Esophagus muscularis mucosa (tissue), 4 donors: ENCODE measurements at regions not wholly inside any gene's neighbourhood (a gene's known extent, or its start where the extent isn't known, plus 50 kb on each side); places are given as distances from the start of the nearest gene placed in this dataset.

Source experiments
- DNase-seq: peaks from one replicate; pipeline ENCODE4 v3.0.0-alpha.2; 2017; ENCODE audit errors: extremely low spot score
- H3K27ac ChIP-seq, 4 donors: fragments of 200-600 bp; sonication (generic); replicated peaks in 1 of 4; 1 replicate in 3 of 4; 2 replicates in 1 of 4; pipeline ENCODE4 v1.5.1; 2016 to 2019; ENCODE audit warnings: mild to moderate bottlenecking in 1 of 4
- H3K27me3 ChIP-seq, 4 donors: fragments of 200-600 bp; sonication (generic); one replicate each; pipeline versions ENCODE4 v1.5.1 to v1.6.0; 2016 to 2019
- H3K36me3 ChIP-seq, 4 donors: fragments of 200-600 bp; sonication (generic); one replicate each; pipeline ENCODE4 v1.5.1; 2016 to 2019
- H3K4me1 ChIP-seq, 4 donors: fragments of 200-600 bp; sonication (generic); one replicate each; pipeline ENCODE4 v1.5.1; 2016 to 2019
- H3K4me3 ChIP-seq, 4 donors: fragments of 200-600 bp; sonication (generic); 1 replicate in 2 of 4; 2 replicates in 2 of 4; pipeline ENCODE4 v1.5.1; 2016 to 2019; ENCODE audit warnings: mild to moderate bottlenecking in 4 of 4, moderate library complexity in 1 of 4
- H3K9me3 ChIP-seq, 4 donors: fragments of 200-600 bp; sonication (generic); 1 replicate in 3 of 4; 2 replicates in 1 of 4; pipeline ENCODE4 v1.5.1; 2016 to 2019
- EP300 ChIP-seq: sonication (generic); formaldehyde crosslinking; IDR thresholded peaks from one replicate; pipeline ENCODE4 v1.6.1; 2017; ENCODE audit warnings: antibody characterized with exemption
- POLR2A ChIP-seq: fragments of 450-650 bp; IDR thresholded peaks from one replicate; pipeline ENCODE4 v1.6.1; 2017; ENCODE audit warnings: antibody characterized with exemption, moderate library complexity, mild to moderate bottlenecking, low read depth
- POLR2AphosphoS5 ChIP-seq, 2 donors: sonication (generic); formaldehyde crosslinking; IDR thresholded peaks; one replicate each; pipeline ENCODE4 v1.6.1; 2017; ENCODE audit warnings: antibody characterized with exemption in 2 of 2
- WGBS: methylation state at CpG from one replicate; pipeline ENCODE4 v1.1.5; 2018; 5-methylcytosine and 5-hydroxymethylcytosine counted together
- intact Hi-C: fragments of 100-400 bp; cut with DNase I; formaldehyde crosslinking; loops from one replicate; pipeline ENCODE4 v1.15.1; 2023
- TF ChIP-seq, protein P1 (sequence below), 3 experiments: fragments of 200-600 bp in 2 of 3; fragments of 450-650 bp in 1 of 3; sonication (generic) in 2 of 3; IDR thresholded peaks; one replicate each; pipeline ENCODE4 v1.5.1; 2017 to 2019; ENCODE audit warnings: antibody characterized with exemption in 3 of 3, mild to moderate bottlenecking in 2 of 3, moderate library complexity in 1 of 3

DNA sequence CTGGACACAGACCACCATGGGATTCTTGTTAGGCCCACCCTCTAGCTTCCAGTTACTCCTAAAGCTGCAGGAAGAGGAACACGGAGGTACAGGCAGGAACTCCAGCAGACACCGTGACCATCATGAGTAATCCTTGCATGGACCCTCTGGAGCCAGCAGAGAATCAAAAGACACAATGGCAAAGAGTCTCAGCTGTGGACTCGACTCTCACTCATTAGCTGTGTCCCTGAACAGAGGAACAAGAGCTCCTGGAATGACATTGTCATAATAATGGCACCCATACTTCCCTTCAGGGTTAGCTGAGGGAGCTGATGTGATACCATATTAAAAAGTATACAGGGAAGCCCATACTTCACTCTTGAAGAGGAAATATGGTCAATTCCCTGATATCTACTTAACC lies 176.3 kb upstream of the ASIC2 start:
- DNase-seq = no peak
- 70% methylated on average over 3 of the region's 3 CpGs for WGBS
- Histone ChIP-seq H3K36me3 (no peaks in the 10 kb centered on the region), H3K4me3 (no peak overlapping the region), H3K27ac (no peak overlapping the region), H3K27me3 (no peaks in the 10 kb centered on the region), H3K9me3 (peaks cover 0 to 8% (median 0%) of the 10 kb centered on the region in 4 donors), H3K4me1 (peaks cover 0 to 5% (median 0%) of the 10 kb centered on the region in 4 donors)
- intact Hi-C loops = no loop called here
- no peak for TF ChIP-seq POLR2AphosphoS5 (IDR thresholded peaks at IDR 0.05)
- no peak for TF ChIP-seq EP300
- TF ChIP-seq POLR2A = no peak
- TF ChIP-seq, protein P1, sequence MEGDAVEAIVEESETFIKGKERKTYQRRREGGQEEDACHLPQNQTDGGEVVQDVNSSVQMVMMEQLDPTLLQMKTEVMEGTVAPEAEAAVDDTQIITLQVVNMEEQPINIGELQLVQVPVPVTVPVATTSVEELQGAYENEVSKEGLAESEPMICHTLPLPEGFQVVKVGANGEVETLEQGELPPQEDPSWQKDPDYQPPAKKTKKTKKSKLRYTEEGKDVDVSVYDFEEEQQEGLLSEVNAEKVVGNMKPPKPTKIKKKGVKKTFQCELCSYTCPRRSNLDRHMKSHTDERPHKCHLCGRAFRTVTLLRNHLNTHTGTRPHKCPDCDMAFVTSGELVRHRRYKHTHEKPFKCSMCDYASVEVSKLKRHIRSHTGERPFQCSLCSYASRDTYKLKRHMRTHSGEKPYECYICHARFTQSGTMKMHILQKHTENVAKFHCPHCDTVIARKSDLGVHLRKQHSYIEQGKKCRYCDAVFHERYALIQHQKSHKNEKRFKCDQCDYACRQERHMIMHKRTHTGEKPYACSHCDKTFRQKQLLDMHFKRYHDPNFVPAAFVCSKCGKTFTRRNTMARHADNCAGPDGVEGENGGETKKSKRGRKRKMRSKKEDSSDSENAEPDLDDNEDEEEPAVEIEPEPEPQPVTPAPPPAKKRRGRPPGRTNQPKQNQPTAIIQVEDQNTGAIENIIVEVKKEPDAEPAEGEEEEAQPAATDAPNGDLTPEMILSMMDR (IDR thresholded peaks at IDR 0.05) = no peak

DNA sequence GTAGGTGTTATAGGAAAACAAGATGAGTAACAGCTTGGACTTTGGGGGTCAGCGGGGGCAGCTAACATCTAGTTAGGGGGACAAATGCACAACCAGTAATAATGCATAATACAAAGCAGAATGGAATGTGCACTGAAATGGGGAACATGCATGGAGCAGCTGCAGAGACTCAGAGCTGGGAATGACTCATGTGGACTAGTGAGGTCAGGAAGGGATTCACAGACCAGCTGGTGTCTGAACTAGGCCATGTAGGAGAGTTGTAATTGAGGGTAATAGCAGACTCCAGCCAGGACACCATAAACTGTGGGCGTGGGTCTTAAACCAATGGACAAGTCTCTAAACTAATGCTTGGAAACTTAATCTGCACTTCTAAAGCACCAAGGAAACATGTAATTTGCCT lies 176.8 kb upstream of the ASIC2 start:
- H3K4me1 ChIP-seq = peaks cover 0 to 5% (median 0%) of the 10 kb centered on the region in 4 donors
- no peaks in the 10 kb centered on the region for H3K36me3 ChIP-seq
- TF ChIP-seq POLR2AphosphoS5 (IDR thresholded peaks at IDR 0.05) = peak in 1 of 2 donors; percentile 10
- no peak for TF ChIP-seq EP300
- TF ChIP-seq, protein P1 (IDR thresholded peaks at IDR 0.05) = no peak
- no peak for TF ChIP-seq POLR2A
- peaks cover 0 to 8% (median 0%) of the 10 kb centered on the region in 4 donors for H3K9me3 ChIP-seq
- H3K4me3 ChIP-seq = no peak overlapping the region
- no peak overlapping the region for H3K27ac ChIP-seq
- no peak for DNase-seq
- intact Hi-C loops = no loop called here
- H3K27me3 ChIP-seq = no peaks in the 10 kb centered on the region
- WGBS = 49% methylated on average over 2 of the region's 2 CpGs

DNA sequence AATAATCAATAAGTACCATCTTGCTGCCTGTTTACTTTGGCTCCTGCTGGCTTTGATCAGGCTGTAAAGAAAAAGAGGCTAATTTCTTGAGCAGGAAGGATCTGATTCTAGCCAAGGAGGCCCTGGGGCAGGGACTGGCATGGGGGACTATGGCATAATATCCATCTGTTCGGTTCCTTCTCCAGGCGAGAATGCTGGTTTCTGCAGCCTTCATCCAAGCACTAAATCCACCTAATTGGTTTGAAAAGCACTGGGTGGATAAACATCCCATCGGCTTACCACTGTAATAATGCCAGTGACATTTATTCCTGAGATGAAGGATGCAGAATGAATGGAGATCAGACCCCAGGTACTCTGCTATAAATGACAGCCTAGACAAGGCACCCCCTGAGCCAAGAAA lies 180.0 kb upstream of the ASIC2 start:
- H3K36me3 ChIP-seq = no peaks in the 10 kb centered on the region
- intact Hi-C loops = no loop called here
- no peak for DNase-seq
- peaks cover 0 to 4% (median 0%) of the 10 kb centered on the region in 4 donors for H3K27me3 ChIP-seq
- peaks cover 0 to 5% (median 0%) of the 10 kb centered on the region in 4 donors for H3K4me1 ChIP-seq
- H3K4me3 ChIP-seq = no peak overlapping the region
- no peak overlapping the region for H3K27ac ChIP-seq
- H3K9me3 ChIP-seq = no peaks in the 10 kb centered on the region
- 89% methylated on average over 3 of the region's 3 CpGs for WGBS
- TF ChIP-seq, protein P1 (IDR thresholded peaks at IDR 0.05) = no peak
- TF ChIP-seq POLR2A (no peak), POLR2AphosphoS5 (IDR thresholded peaks at IDR 0.05) (no peak), EP300 (no peak)

DNA sequence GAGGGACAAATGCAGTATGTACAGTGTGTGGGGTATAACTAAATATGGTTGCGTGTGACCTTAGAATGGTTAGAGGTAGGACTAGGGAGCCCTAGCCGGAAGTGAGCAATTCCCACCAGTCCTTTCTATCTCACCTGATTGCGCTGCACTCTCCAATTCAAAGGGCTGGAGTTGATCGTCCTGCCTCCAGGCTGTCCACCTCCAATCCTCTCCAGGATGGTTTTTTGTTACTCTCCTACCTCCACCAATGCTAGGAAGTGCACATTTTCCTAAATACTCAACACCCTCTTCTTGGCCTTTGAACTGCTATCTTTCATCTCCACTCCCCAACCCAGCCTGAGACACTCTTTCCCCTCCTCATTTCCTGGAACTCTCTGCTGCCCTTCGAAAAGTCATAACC lies 181.7 kb upstream of the ASIC2 start:
- TF ChIP-seq POLR2AphosphoS5 (IDR thresholded peaks at IDR 0.05) (no peak), POLR2A (no peak), EP300 (no peak)
- TF ChIP-seq, protein P1 (IDR thresholded peaks at IDR 0.05) = no peak
- no peak overlapping the region for H3K27ac ChIP-seq
- H3K4me1 ChIP-seq = no peaks in the 10 kb centered on the region
- no peak overlapping the region for H3K4me3 ChIP-seq
- no peaks in the 10 kb centered on the region for H3K9me3 ChIP-seq
- H3K36me3 ChIP-seq = no peaks in the 10 kb centered on the region
- H3K27me3 ChIP-seq = peaks cover 0 to 11% (median 0%) of the 10 kb centered on the region in 4 donors
- no peak for DNase-seq
- intact Hi-C loops = no loop called here
- WGBS = 75% methylated on average over 5 of the region's 5 CpGs

DNA sequence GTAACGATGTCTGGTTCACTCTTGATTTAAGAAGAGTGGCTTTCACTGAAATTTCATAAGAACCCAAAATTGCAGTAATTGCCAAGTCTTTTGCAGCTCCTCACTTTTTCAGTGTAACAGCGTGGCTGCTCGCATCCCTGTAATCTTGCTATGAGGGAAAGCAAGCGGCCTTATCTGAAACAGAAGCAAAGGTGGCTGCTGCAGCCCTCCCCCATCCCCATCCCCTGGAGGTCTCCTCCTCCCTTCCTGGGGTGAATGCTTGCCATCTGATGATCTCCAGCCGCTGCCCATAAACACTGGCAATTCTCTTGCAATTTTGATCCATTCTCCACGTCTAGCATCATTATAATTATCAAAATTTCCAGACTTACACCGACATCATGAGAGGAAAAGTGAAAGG lies 182.5 kb upstream of the ASIC2 start:
- Histone ChIP-seq H3K4me3 (no peak overlapping the region), H3K4me1 (no peaks in the 10 kb centered on the region), H3K9me3 (no peaks in the 10 kb centered on the region), H3K27ac (no peak overlapping the region), H3K27me3 (peaks cover 0 to 17% (median 0%) of the 10 kb centered on the region in 4 donors), H3K36me3 (no peaks in the 10 kb centered on the region)
- DNase-seq = no peak
- intact Hi-C loops = no loop called here
- 78% methylated on average over 5 of the region's 7 CpGs for WGBS
- TF ChIP-seq POLR2A (no peak), EP300 (no peak), POLR2AphosphoS5 (IDR thresholded peaks at IDR 0.05) (no peak)
- TF ChIP-seq, protein P1 (IDR thresholded peaks at IDR 0.05) = no peak
